IMR-90 (cell line): ENCODE measurements at regions not wholly inside any gene's neighbourhood (a gene's known extent, or its start where the extent isn't known, plus 50 kb on each side); places are given as distances from the start of the nearest gene placed in this dataset.
A peak's percentile ranks its signal among the peaks of the same experiment; 100 is the strongest.
"Not testable (repeated sequence)": the region's sequence is repeated elsewhere in the genome, so short reads cannot be mapped to it uniquely, and the experiment has no call there.

Experiments
- ATAC-seq: fragments of 200-7000 bp; cut with Tn5 transposase; 2 replicates; pipeline ENCODE4 v1.9.1; 2020; ENCODE audit warnings: low read depth, mild to moderate bottlenecking, moderate library complexity
- BruUV-seq: library from RNA; stranded (reverse); fragments of 400-500 nt; replicated peaks from 2 replicates; lab custom pipeline; 2021; lab: Mats Ljungman, UMichigan
- CTCF ChIA-PET: fragments of 300-600 bp; formaldehyde crosslinking; extraction: SDS; loops from one replicate; lab custom pipeline; 2021; ENCODE audit warnings: antibody characterized with exemption; lab: Yijun Ruan, JAX
- POLR2A ChIA-PET: fragments of 300-600 bp; sonication (Branson Sonifier 250); formaldehyde crosslinking; loops from one replicate; lab custom pipeline; 2022; ENCODE audit warnings: antibody characterized with exemption; ENCODE audit not compliant: unreplicated experiment; lab: Charles Lee
- DNase-seq: peaks from one replicate; pipeline ENCODE4 v3.0.0; 2013
- H2AFZ ChIP-seq: replicated peaks from 2 replicates; pipeline ENCODE3; 2013; ENCODE audit warnings: low read length, mild to moderate bottlenecking; ENCODE audit not compliant: poor library complexity
- H2AK5ac ChIP-seq: 2 replicates; pipeline ENCODE4 v1.6.1; 2013; ENCODE audit warnings: low read depth, low read length, inconsistent platforms
- H2AK9ac ChIP-seq: replicated peaks from 2 replicates; pipeline ENCODE3; 2013; ENCODE audit warnings: mild to moderate bottlenecking, low read depth, low read length, moderate library complexity; ENCODE audit not compliant: poor library complexity
- H2BK120ac ChIP-seq: 2 replicates; pipeline ENCODE4 v1.6.1; 2013; ENCODE audit warnings: low read depth, low read length, inconsistent platforms
- H2BK15ac ChIP-seq: 3 replicates; pipeline ENCODE4 v1.6.1; 2013; ENCODE audit warnings: low read depth, low read length, inconsistent platforms
- H2BK20ac ChIP-seq: 2 replicates; pipeline ENCODE4 v1.6.1; 2013; ENCODE audit warnings: low read depth, mild to moderate bottlenecking, inconsistent platforms, low read length, moderate library complexity
- H2BK5ac ChIP-seq: 2 replicates; pipeline ENCODE4 v1.6.1; 2013; ENCODE audit warnings: mild to moderate bottlenecking, low read depth, low read length, inconsistent platforms; ENCODE audit not compliant: poor library complexity, severe bottlenecking
- H3K14ac ChIP-seq: replicated peaks from 2 replicates; pipeline ENCODE4 v1.6.1; 2013; ENCODE audit warnings: low read depth, low read length, inconsistent platforms
- H3K18ac ChIP-seq: 2 replicates; pipeline ENCODE4 v1.6.1; 2013; ENCODE audit warnings: low read depth, low read length, control low read depth
- H3K23ac ChIP-seq: 2 replicates; pipeline ENCODE4 v1.6.1; 2013; ENCODE audit warnings: low read depth, low read length, inconsistent platforms
- H3K27ac ChIP-seq: 2 replicates; pipeline ENCODE4 v1.5.1; 2013; ENCODE audit warnings: mild to moderate bottlenecking, control low read depth, low read length; ENCODE audit not compliant: insufficient read depth
- H3K27me3 ChIP-seq: 2 replicates; pipeline ENCODE4 v1.6.1; 2013; ENCODE audit warnings: low read length; ENCODE audit not compliant: control insufficient read depth, insufficient read depth
- H3K36me3 ChIP-seq: 2 replicates; pipeline ENCODE4 v1.6.1; 2013; ENCODE audit warnings: low read length, mixed read lengths; ENCODE audit not compliant: control insufficient read depth, insufficient read depth
- H3K4ac ChIP-seq: 2 replicates; pipeline ENCODE4 v1.6.1; 2013; ENCODE audit warnings: low read depth, low read length, inconsistent platforms
- H3K4me1 ChIP-seq: 2 replicates; pipeline ENCODE4 v1.6.1; 2013; ENCODE audit warnings: low read length, mixed read lengths; ENCODE audit not compliant: control insufficient read depth, insufficient read depth
- H3K4me2 ChIP-seq: 2 replicates; pipeline ENCODE4 v1.6.1; 2013; ENCODE audit warnings: low read depth, mild to moderate bottlenecking, control low read depth, low read length, moderate library complexity
- H3K4me3 ChIP-seq: 2 replicates; pipeline ENCODE4 v1.5.1; 2013; ENCODE audit warnings: low read depth, mild to moderate bottlenecking, control low read depth, low read length, moderate library complexity; ENCODE audit not compliant: insufficient read depth
- H3K56ac ChIP-seq: 2 replicates; pipeline ENCODE4 v1.6.1; 2013; ENCODE audit warnings: low read length, inconsistent platforms; ENCODE audit not compliant: insufficient read depth; ENCODE audit errors: extremely low read depth
- H3K79me1 ChIP-seq, 2 experiments: 2 replicates each; pipeline ENCODE4 v1.6.1; 2013; ENCODE audit warnings: low read length in 2 of 2, inconsistent platforms in 1 of 2, low read depth in 1 of 2
- H3K9ac ChIP-seq: 2 replicates; pipeline ENCODE4 v1.6.1; 2013; ENCODE audit warnings: low read depth, low read length, control low read depth
- H3K9me1 ChIP-seq: 2 replicates; pipeline ENCODE4 v1.6.1; 2013; ENCODE audit warnings: low read length, inconsistent platforms; ENCODE audit not compliant: insufficient read depth
- H3K9me3 ChIP-seq: 2 replicates; pipeline ENCODE4 v1.6.1; 2013; ENCODE audit warnings: low read length; ENCODE audit not compliant: control insufficient read depth, insufficient read depth
- H4K20me1 ChIP-seq: 2 replicates; pipeline ENCODE4 v1.6.1; 2013; ENCODE audit warnings: low read length, inconsistent platforms; ENCODE audit not compliant: insufficient read depth
- H4K5ac ChIP-seq: 2 replicates; pipeline ENCODE4 v1.6.1; 2013; ENCODE audit warnings: mild to moderate bottlenecking, low read depth, low read length, control low read depth
- H4K8ac ChIP-seq, 2 experiments: 2 replicates each; pipeline ENCODE4 v1.6.1; 2013; ENCODE audit warnings: low read depth in 2 of 2, low read length in 2 of 2, control low read depth in 1 of 2, inconsistent platforms in 1 of 2
- H4K91ac ChIP-seq: 2 replicates; pipeline ENCODE4 v1.6.1; 2013; ENCODE audit warnings: low read depth, low read length, inconsistent platforms; ENCODE audit not compliant: insufficient read depth
- MAFK ChIP-seq: IDR thresholded peaks from 2 replicates; pipeline ENCODE4 v1.6.1; 2012; ENCODE audit warnings: low read depth, low read length, improper control_type of control experiment
- RCOR1 ChIP-seq: IDR thresholded peaks from 2 replicates; pipeline ENCODE4 v1.6.1; 2012; ENCODE audit warnings: mild to moderate bottlenecking, low read length, improper control_type of control experiment; ENCODE audit not compliant: insufficient replicate concordance
- WGBS, 2 experiments: methylation state at CpG; one replicate each; pipeline versions ENCODE4 v1.1.5 to v1.1.7; 2013; ENCODE audit warnings: missing lambda C conversion rate in 2 of 2; ENCODE audit not compliant: insufficient read length in 1 of 2; ENCODE audit errors: extremely low coverage in 2 of 2; 5-methylcytosine and 5-hydroxymethylcytosine counted together
- dilution Hi-C: fragments of 300-500 bp; cut with HindIII; formaldehyde crosslinking; loops from one replicate; pipeline ENCODE4 v1.14.3; 2018; ENCODE audit warnings: low sequenced_read_pairs; ENCODE audit not compliant: unreplicated experiment
- in situ Hi-C: fragments of 300-500 bp; cut with MboI; formaldehyde crosslinking; loops from 3 replicates; pipeline ENCODE4 v1.14.3; 2019; ENCODE audit warnings: low sequenced_read_pairs, inconsistent platforms, mixed read lengths
- intact Hi-C: fragments of 100-400 bp; cut with micrococcal nuclease; formaldehyde crosslinking; loops from 2 replicates; pipeline ENCODE4 v1.10.0; 2022
- TF ChIP-seq, protein P1 (sequence below): fragments of 150-350 bp; IDR thresholded peaks from 2 replicates; pipeline ENCODE4 v1.6.1; 2016; ENCODE audit warnings: low read depth, mild to moderate bottlenecking, low read length, moderate library complexity, borderline replicate concordance

DNA sequence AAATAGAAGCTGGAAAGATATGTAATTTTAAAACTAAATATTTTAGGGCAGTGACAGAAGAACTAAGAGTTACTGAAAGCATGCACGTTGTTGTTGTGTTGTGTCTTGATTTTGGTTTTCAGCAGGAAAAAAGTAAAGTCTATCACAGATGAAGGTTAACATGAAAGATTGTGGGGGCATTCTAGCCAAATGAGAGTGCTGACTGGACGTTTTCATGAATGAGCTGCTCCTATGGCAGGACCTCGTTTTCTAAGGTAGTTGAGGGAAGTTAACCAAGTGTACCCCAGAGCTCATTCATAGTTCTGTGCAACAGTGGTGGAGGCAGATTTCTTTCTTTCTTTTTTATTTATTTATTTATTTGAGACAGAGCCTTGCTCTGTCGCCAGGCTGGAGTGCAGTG, 194.6 kb upstream of the IRS2 start:
- no peaks in the 10 kb centered on the region for H3K79me1 ChIP-seq
- in situ Hi-C loops (no loop called here), dilution Hi-C loops (no loop called here), intact Hi-C loops (no loop called here)
- no peak overlapping the region for H3K4ac ChIP-seq
- no TSS peak for BruUV-seq
- peaks cover 3% of the 10 kb centered on the region for H3K4me1 ChIP-seq
- H4K5ac ChIP-seq, result no peak overlapping the region
- no peak overlapping the region for H3K23ac ChIP-seq
- no peak overlapping the region for H3K56ac ChIP-seq
- no peak overlapping the region for H2AK5ac ChIP-seq
- H3K27me3 ChIP-seq, result no peaks in the 10 kb centered on the region
- H2BK5ac ChIP-seq, result no peak overlapping the region
- no peaks in the 10 kb centered on the region for H3K36me3 ChIP-seq
- no peak overlapping the region for H2BK120ac ChIP-seq
- no peak overlapping the region for H4K91ac ChIP-seq
- no peak overlapping the region for H2BK20ac ChIP-seq
- no CpG with 5 or more reads among the region's 4 CpGs for WGBS, 2 experiments
- ChIA-PET POLR2A (no interaction called here), CTCF (no interaction called here)
- no peak overlapping the region for H3K18ac ChIP-seq
- no peak overlapping the region for H3K4me3 ChIP-seq
- no peak overlapping the region for H2AFZ ChIP-seq
- ATAC-seq, result no peak
- no peak overlapping the region for H2BK15ac ChIP-seq
- H3K9ac ChIP-seq, result no peak overlapping the region
- H3K14ac ChIP-seq, result no peak overlapping the region
- no peaks in the 10 kb centered on the region for H3K9me3 ChIP-seq
- H3K27ac ChIP-seq, result no peak overlapping the region
- peaks cover 3% of the 10 kb centered on the region; the same call in 1 of the 2 replicates for H3K9me1 ChIP-seq
- H4K20me1 ChIP-seq, result no peaks in the 10 kb centered on the region
- TF ChIP-seq RCOR1, result no peak
- peak; percentile 79 for TF ChIP-seq MAFK
- TF ChIP-seq, protein P1, sequence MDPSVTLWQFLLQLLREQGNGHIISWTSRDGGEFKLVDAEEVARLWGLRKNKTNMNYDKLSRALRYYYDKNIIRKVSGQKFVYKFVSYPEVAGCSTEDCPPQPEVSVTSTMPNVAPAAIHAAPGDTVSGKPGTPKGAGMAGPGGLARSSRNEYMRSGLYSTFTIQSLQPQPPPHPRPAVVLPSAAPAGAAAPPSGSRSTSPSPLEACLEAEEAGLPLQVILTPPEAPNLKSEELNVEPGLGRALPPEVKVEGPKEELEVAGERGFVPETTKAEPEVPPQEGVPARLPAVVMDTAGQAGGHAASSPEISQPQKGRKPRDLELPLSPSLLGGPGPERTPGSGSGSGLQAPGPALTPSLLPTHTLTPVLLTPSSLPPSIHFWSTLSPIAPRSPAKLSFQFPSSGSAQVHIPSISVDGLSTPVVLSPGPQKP, result no peak
- no peak overlapping the region for H4K8ac ChIP-seq
- H2AK9ac ChIP-seq, result no peak overlapping the region
- DNase-seq, result no peak
- H3K4me2 ChIP-seq, result no peak overlapping the region

DNA sequence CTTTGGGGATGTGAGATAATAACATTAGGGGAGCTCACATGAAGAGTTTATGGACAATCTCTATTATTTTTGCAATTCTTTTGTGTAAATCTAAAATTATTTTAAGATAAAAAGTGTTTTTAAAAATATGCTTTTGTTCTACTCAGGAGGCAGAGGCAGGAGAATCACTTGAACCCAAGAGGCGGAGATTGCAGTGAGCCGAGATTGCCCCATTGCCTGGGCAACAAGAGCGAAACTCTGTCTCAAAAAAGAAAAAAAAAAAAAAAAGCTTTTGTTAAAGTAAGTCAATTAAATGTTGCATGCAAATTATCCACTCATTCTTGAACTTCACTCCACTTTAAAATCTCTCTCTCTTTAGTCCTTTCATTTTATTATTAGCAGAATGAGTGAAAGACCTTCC, 193.3 kb upstream of the IRS2 start:
- H4K91ac ChIP-seq, H4K5ac ChIP-seq, intact Hi-C loops, H3K9me1 ChIP-seq, DNase-seq, CTCF ChIA-PET, H2BK20ac ChIP-seq, H3K23ac ChIP-seq, H3K4me3 ChIP-seq, POLR2A ChIA-PET, H3K56ac ChIP-seq, H3K79me1 ChIP-seq, H3K18ac ChIP-seq, H3K14ac ChIP-seq, H3K4me2 ChIP-seq, H2BK15ac ChIP-seq, H3K4me1 ChIP-seq, H2BK5ac ChIP-seq, H2AK5ac ChIP-seq, in situ Hi-C loops, H2BK120ac ChIP-seq, H4K8ac ChIP-seq, H3K36me3 ChIP-seq, H3K4ac ChIP-seq, ATAC-seq, BruUV-seq, H3K9me3 ChIP-seq, H3K27me3 ChIP-seq, H4K20me1 ChIP-seq, H3K9ac ChIP-seq, H2AK9ac ChIP-seq, H3K27ac ChIP-seq, H2AFZ ChIP-seq, dilution Hi-C loops: not testable (repeated sequence)
- no CpG with 5 or more reads among the region's 3 CpGs for WGBS, 2 experiments
